Kidney epithelial cell (primary cell): ENCODE measurements at regions not wholly inside any gene's neighbourhood (a gene's known extent, or its start where the extent isn't known, plus 50 kb on each side); places are given as distances from the start of the nearest gene placed in this dataset.

ENCODE experiments used
- DNase-seq: peaks from one replicate; pipeline ENCODE4 v3.0.0-alpha.2; 2010; ENCODE audit warnings: low read depth
- H3K27me3 ChIP-seq: 2 replicates; pipeline ENCODE4 v1.6.0; 2011; ENCODE audit warnings: low read length; ENCODE audit not compliant: control insufficient read depth, insufficient read depth
- H3K36me3 ChIP-seq: 2 replicates; pipeline ENCODE4 v1.5.1; 2011; ENCODE audit warnings: low read length; ENCODE audit not compliant: control insufficient read depth, insufficient read depth
- H3K4me3 ChIP-seq: 2 replicates; pipeline ENCODE4 v1.5.1; 2011; ENCODE audit warnings: low read depth, mild to moderate bottlenecking, control low read depth, low read length
- TF ChIP-seq, protein P1 (sequence below): IDR thresholded peaks from 2 replicates; pipeline ENCODE4 v1.5.1; 2011; ENCODE audit warnings: mild to moderate bottlenecking, moderate library complexity, low read length, control low read depth, inconsistent platforms; ENCODE audit not compliant: insufficient read depth, poor library complexity, severe bottlenecking

DNA sequence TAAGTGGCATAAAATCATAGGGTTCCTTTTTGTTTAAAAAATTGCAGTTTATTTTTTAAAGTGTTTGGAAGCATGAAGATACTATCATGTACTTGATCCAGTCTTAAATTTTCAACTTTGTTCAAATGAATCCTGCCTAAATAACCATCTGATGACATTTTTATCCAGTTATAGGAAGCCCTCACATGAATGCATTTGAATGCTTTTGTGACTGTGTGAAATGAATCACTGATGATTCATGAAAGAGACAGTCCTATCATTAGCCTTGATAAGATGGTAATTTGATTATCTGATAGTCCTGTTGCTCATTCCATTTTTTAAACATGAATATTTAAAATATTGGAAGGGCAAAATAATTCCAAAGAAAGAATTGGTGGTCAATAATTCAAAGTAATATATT is 401.9 kb upstream of the ROBO2 start:
- H3K4me3 ChIP-seq, result no peak overlapping the region
- TF ChIP-seq, protein P1, sequence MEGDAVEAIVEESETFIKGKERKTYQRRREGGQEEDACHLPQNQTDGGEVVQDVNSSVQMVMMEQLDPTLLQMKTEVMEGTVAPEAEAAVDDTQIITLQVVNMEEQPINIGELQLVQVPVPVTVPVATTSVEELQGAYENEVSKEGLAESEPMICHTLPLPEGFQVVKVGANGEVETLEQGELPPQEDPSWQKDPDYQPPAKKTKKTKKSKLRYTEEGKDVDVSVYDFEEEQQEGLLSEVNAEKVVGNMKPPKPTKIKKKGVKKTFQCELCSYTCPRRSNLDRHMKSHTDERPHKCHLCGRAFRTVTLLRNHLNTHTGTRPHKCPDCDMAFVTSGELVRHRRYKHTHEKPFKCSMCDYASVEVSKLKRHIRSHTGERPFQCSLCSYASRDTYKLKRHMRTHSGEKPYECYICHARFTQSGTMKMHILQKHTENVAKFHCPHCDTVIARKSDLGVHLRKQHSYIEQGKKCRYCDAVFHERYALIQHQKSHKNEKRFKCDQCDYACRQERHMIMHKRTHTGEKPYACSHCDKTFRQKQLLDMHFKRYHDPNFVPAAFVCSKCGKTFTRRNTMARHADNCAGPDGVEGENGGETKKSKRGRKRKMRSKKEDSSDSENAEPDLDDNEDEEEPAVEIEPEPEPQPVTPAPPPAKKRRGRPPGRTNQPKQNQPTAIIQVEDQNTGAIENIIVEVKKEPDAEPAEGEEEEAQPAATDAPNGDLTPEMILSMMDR, result no peak
- no peaks in the 10 kb centered on the region for H3K36me3 ChIP-seq
- DNase-seq, result no peak
- no peaks in the 10 kb centered on the region for H3K27me3 ChIP-seq

GRCh38 chr3:76643623-76644304 is 396.1 kb upstream of the ROBO2 start:
- H3K36me3 ChIP-seq, result no peaks in the 10 kb centered on the region

GRCh38 chr3:76644305-76644675 is 395.6 kb upstream of the ROBO2 start:
- no peak for DNase-seq
- Histone ChIP-seq H3K36me3 (no peaks in the 10 kb centered on the region), H3K27me3 (no peaks in the 10 kb centered on the region), H3K4me3 (no peak overlapping the region)
- TF ChIP-seq, protein P1, result no peak

More at GRCh38 chr3:76643623-76644304, 396.1 kb upstream of the ROBO2 start:
- TF ChIP-seq, protein P1, result no peak
- no peak for DNase-seq
- Histone ChIP-seq H3K4me3 (no peak overlapping the region), H3K27me3 (no peaks in the 10 kb centered on the region)

DNA sequence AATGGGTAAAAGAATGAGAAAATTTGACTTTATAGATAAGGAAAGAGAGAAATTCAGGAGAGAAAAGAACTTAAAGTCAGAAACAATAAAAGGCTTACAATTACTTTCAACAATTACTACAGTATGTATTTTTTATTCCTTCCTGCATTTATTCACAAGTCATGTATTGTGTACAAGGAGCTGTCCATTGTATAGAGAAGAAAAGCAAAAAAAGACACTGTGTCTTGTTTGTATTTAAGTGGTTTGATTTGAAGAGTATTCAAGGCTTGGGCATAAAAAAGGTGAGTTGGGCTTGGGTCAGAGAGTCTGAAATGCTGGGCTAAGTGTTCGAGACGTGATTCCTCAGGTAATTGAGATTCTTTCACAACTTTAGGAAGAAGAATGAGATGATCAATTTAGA is 394.2 kb upstream of the ROBO2 start:
- Histone ChIP-seq H3K36me3 (no peaks in the 10 kb centered on the region), H3K27me3 (no peaks in the 10 kb centered on the region), H3K4me3 (no peak overlapping the region)
- TF ChIP-seq, protein P1, result no peak
- DNase-seq, result no peak

- Histone ChIP-seq H3K36me3 (no peaks in the 10 kb centered on the region), H3K4me3 (no peak overlapping the region), H3K27me3 (no peaks in the 10 kb centered on the region)
- TF ChIP-seq, protein P1, result peak; percentile 16
- no peak for DNase-seq
These were observed 392.9 kb upstream of the ROBO2 start for GRCh38 chr3:76646921-76647562.
